Erythroblast (primary cell): ENCODE measurements at regions not wholly inside any gene's neighbourhood (a gene's known extent, or its start where the extent isn't known, plus 50 kb on each side); places are given as distances from the start of the nearest gene placed in this dataset.

Source experiments
- DNase-seq, 2 experiments: peaks; one replicate each; lab custom pipeline; 2025; lab: John Stamatoyannopoulos, UW
- GATA1 ChIP-seq: IDR thresholded peaks from 2 replicates; pipeline ENCODE4 v1.6.1; 2011; ENCODE audit warnings: low read depth, mild to moderate bottlenecking, control low read depth, low read length, moderate library complexity
- POLR2A ChIP-seq: IDR thresholded peaks from 2 replicates; pipeline ENCODE4 v1.6.1; 2011; ENCODE audit warnings: mild to moderate bottlenecking, low read length

DNA sequence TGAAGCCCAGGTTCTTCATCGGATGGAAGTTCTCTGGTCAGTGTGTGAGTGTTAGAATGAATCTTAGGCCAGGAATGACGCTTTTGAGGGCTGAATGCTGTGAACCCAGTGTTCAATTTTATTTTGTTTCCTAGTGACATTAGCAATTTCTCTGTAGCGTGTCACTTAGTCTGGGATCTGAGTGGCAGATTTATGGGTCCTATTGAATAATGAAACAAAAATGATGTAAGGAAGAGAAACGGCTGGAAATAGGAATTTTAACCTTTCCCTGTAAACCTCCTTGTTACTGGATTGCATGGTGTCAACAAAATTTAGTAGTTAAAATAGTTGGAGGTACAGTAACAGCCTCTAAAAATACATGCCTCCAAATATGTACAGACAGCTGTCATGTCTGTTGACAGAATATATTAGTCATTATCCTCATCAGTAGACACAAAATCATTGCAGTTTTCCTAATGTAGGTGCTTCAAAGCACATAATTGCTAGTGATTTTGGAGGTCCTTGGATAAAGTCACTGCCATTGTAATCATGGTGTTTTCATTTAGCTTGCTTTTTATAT, 223.8 kb upstream of the SPRED2 start:
- no peak for DNase-seq
- TF ChIP-seq GATA1 (no peak), POLR2A (no peak)

- DNase-seq: no peak
- no peak for TF ChIP-seq GATA1
- no peak for TF ChIP-seq POLR2A
Observed at GRCh38 chr2:65655000-65655399, 222.6 kb upstream of the SPRED2 start.

DNA sequence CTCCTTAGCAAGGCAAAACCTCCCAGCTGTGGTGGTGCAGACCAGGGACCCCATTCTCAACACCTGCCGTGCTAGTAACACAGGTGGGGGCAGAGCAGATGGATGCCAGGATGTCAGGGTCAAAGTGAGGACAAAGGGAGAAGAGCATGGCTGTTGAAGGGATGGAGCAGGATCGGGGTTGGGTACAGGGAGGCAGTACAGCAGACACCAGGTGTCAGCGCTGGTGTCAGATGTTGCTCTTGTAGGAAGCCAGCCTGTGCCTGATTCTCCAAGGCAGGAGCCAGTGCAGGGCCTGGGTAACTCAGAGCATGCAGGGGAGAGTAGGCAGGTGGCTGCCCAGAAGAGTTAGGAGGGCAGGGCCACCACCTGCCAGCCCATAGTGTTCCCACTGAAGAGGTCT, 222.1 kb upstream of the SPRED2 start:
- DNase-seq: no peak
- TF ChIP-seq GATA1 (no peak), POLR2A (no peak)

DNA sequence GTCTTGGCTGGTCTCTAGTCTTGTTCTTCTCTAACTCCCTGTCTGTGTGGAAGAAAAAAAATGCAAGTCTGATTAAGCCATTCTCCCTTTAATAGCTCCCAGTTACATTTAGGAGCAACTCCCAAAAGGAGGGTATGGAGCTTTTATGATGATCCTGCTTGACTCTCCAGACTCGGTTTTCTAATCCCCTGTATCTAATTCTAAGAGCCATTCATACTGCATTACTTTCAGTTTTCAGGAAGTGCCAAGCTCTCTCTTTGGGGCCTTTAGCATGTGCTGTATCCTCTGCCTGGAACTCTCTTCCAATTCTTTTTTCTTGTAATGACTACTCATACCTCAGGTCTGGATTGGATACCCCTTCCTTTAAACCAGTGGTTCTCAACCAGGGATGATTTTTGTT, 219.7 kb upstream of the SPRED2 start:
- TF ChIP-seq GATA1 (no peak), POLR2A (no peak)
- no peak for DNase-seq

- no peak for DNase-seq
- no peak for TF ChIP-seq GATA1
- TF ChIP-seq POLR2A: no peak
Observed at GRCh38 chr2:65649811-65650589, 217.6 kb upstream of the SPRED2 start.

DNA sequence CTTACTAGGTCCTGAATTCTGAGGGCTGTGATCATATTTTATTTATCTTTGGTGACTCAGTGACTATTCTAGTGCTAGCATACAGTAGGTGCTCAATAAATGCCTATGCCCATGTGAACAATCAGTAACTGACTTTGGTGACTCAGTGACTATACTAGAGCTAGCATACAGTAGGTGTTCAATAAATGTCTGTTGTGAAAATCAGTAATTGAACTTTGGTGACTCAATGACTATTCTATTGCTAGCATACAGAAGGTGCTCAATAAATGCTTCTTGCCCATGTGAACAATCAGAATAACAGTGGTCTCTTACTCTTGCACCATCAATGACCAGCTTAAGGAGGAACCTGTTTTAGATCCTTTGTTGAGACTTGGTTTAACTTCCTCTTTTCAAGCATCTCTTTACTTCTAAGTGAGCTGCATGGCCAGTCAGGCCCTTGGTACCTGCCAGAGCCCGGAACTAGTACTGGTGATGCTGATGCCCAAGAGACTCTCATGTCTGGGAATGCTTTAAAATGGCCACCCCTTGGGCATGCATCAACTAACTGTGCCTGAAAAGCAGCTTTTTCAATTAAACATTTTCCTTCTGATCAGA, 214.9 kb upstream of the SPRED2 start:
- no peak for DNase-seq
- no peak for TF ChIP-seq GATA1
- no peak for TF ChIP-seq POLR2A

DNA sequence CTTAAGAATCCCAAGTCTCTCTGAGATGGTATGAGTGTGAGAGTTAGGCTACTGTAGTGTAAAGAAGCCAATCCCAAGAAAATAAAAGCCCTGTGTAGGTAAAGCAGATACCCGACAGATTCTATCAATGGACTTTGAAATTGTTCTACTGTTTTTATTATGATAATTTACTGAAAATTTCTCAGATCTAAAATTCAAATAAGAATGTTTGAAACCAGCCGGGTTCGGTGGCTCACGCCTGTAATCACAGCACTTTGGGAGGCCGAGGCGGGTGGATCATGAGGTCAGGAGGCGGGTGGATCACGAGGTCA, 208.3 kb upstream of the SPRED2 start:
- no peak for TF ChIP-seq GATA1
- TF ChIP-seq POLR2A: no peak
- DNase-seq: no peak

DNA sequence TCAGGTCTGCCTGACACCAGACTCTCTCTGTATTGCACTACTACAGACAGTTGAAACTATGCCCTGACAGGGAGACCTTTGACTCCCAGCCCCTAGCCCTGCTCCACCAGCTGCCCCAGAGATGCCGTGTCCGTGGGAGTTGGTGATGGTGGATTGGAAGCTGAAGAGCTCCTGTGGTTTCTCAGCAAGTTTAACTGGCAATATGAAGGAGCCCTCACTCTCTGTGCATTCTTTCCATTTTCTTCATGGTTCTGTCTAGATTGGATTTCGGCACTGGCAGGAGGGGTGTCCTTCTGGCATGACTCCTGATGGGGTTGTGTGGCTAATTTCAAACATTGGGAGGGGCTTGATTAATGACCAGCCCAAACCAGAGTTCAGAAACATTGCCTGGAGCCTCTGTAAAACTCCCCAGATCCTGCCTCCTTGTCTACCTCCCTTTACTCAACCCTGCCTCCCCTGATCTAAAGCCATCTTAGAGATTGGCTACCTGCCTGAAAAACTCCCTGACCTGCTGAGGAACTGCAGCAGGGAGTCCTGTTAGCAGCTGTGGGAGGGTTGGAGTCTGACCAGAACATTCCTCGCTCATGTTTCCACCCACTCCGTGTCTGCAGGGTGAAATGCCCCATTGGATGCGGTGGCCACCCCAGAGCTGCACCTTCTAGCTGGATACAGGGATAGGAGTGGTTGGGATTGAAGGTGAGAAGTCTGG, 206.9 kb upstream of the SPRED2 start:
- TF ChIP-seq POLR2A (no peak), GATA1 (no peak)
- DNase-seq: no peak

GRCh38 chr2:65638443-65638842, 206.0 kb upstream of the SPRED2 start:
- no peak for TF ChIP-seq POLR2A
- TF ChIP-seq GATA1: no peak

GRCh38 chr2:65636813-65637483, 204.5 kb upstream of the SPRED2 start:
- TF ChIP-seq GATA1: no peak
- no peak for TF ChIP-seq POLR2A
- no peak for DNase-seq

More at GRCh38 chr2:65638443-65638842, 206.0 kb upstream of the SPRED2 start:
- no peak for DNase-seq

DNA sequence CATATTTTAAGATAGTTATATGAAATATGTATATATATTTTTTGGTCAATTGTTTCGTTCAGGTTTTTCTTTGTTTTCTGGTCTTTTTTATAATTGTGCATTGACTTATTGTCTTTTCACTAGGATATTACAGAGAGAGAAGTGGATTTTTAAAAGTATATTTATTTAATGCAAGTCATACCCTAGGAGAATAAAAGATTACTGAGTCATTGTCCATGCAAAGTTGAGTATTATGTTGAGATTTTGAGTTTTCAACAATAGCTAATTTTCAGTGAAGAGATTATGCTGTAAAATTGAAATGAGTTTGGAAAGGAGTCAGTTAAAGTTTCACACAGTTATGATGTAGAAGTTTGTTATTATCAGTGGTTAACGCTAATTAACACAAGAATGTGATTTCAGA, 203.6 kb upstream of the SPRED2 start:
- DNase-seq: no peak
- TF ChIP-seq GATA1: no peak
- no peak for TF ChIP-seq POLR2A

GRCh38 chr2:65634304-65634703, 201.9 kb upstream of the SPRED2 start:
- DNase-seq: no peak
- TF ChIP-seq POLR2A (no peak), GATA1 (no peak)

DNA sequence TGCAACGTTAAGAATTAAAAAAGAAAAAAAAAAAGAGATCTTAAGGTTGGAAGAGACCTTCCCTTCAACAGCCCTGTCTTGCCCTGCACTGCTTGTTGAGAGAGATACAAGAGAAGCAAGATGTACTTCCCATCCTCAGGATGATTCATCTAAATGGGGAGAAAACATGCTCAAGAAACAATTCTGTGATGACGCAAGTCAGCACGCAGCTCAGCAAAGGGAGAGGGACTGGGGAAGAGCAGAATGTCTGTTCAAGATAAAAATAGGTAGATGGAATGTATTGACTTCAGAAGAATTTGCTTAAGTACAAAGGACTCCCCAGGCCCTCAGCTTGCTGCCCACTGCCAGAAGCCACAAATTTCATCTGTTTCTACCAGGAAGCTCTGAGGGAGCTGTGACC, 198.2 kb upstream of the SPRED2 start:
- no peak for DNase-seq
- TF ChIP-seq GATA1 (no peak), POLR2A (no peak)
